ENCODE measurements at regions not wholly inside any gene's neighbourhood (a gene's known extent, or its start where the extent isn't known, plus 50 kb on each side); places are given as distances from the start of the nearest gene placed in this dataset.

DNA sequence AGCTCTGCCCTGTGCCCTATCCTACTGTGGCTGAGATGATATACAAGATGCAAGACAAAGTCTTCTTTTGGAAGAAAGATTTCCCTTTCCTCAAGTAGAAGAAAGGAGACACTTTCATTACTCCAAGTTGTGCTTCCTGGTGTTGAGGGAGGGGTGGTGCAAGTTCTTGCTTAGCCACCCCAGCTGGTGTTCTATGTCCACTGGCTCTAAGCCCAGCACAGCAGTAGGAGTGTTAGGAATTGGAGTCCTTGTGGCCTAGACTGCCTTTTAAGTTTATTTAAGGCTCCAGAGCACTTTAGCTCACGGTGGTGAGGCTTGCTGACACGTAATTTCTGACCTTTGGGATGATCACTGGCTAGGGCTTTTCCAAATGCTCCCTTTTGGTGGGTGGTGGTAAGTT lies 109.7 kb downstream of the KIF2B start:
- Histone ChIP-seq H3K4me3 (replicated peaks in 1 of 3) (no peak overlapping the region), H3K9me3 (no peaks in the 10 kb centered on the region), H3K27ac (no peak overlapping the region), H3K4me1 (no peaks in the 10 kb centered on the region), H3K36me3 (no peaks in the 10 kb centered on the region), H3K27me3 (no peaks in the 10 kb centered on the region)
- intact Hi-C loops (cut with DNase I): no loop called here
- TF ChIP-seq, protein P1, sequence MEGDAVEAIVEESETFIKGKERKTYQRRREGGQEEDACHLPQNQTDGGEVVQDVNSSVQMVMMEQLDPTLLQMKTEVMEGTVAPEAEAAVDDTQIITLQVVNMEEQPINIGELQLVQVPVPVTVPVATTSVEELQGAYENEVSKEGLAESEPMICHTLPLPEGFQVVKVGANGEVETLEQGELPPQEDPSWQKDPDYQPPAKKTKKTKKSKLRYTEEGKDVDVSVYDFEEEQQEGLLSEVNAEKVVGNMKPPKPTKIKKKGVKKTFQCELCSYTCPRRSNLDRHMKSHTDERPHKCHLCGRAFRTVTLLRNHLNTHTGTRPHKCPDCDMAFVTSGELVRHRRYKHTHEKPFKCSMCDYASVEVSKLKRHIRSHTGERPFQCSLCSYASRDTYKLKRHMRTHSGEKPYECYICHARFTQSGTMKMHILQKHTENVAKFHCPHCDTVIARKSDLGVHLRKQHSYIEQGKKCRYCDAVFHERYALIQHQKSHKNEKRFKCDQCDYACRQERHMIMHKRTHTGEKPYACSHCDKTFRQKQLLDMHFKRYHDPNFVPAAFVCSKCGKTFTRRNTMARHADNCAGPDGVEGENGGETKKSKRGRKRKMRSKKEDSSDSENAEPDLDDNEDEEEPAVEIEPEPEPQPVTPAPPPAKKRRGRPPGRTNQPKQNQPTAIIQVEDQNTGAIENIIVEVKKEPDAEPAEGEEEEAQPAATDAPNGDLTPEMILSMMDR (IDR thresholded peaks at IDR 0.05): no peak
- no peak for TF ChIP-seq POLR2A (IDR thresholded peaks at IDR 0.05)
- WGBS, 2 donors: 47 to 60% methylated on average over 2 of the region's 2 CpGs
- DNase-seq: no peak

DNA sequence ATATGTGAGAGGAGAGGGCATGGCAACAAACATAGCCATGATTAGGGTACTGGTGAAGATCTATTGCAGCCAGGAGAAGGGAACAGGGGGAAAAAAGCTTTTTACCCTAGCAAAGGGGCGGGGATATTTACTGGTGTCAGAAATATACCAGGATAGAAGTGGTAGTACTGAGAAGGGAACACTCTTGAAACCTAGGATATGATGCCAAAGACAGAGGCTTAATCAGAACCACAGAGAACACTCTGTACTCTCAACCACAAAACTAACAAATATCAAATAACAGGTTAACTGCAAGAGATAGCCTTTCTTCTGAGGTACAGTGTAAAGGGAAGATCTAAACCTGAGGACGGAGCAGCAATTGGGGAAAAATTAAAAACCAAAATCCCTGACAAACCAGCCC lies 112.2 kb downstream of the KIF2B start:
- H3K4me1 ChIP-seq: no peaks in the 10 kb centered on the region
- no peaks in the 10 kb centered on the region for H3K36me3 ChIP-seq
- DNase-seq: no peak
- no peak overlapping the region for H3K4me3 ChIP-seq (replicated peaks in 1 of 3)
- no peak for TF ChIP-seq POLR2A (IDR thresholded peaks at IDR 0.05)
- TF ChIP-seq, protein P1 (IDR thresholded peaks at IDR 0.05): no peak
- WGBS, 2 donors: 88 to 94% methylated on average over 2 of the region's 2 CpGs
- no peaks in the 10 kb centered on the region for H3K9me3 ChIP-seq
- no peaks in the 10 kb centered on the region for H3K27me3 ChIP-seq
- intact Hi-C loops (cut with DNase I): no loop called here
- H3K27ac ChIP-seq: no peak overlapping the region

DNA sequence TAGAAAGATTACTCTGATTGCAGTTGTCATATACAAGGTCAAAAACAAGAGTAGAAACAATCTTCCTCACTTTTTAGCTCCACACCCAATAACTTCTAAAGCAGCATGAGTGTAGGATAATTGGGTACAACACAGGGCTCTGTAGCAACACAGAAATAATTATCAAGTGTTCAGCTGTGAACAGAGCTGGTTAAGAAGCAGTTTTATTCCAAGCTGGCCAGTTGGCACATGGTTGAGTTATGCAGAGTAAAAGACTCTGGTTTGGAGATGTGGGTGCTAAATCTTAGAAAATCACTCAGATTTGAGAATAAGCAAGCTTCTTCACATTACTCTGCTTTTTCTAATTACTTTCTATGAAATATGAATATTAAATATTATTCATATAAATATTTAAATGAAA lies 118.5 kb downstream of the KIF2B start:
- Histone ChIP-seq H3K9me3 (no peaks in the 10 kb centered on the region), H3K4me1 (no peaks in the 10 kb centered on the region), H3K4me3 (replicated peaks in 1 of 3) (no peak overlapping the region), H3K36me3 (no peaks in the 10 kb centered on the region), H3K27me3 (no peaks in the 10 kb centered on the region), H3K27ac (no peak overlapping the region)
- intact Hi-C loops (cut with DNase I): no loop called here
- TF ChIP-seq, protein P1 (IDR thresholded peaks at IDR 0.05): no peak
- DNase-seq: no peak

DNA sequence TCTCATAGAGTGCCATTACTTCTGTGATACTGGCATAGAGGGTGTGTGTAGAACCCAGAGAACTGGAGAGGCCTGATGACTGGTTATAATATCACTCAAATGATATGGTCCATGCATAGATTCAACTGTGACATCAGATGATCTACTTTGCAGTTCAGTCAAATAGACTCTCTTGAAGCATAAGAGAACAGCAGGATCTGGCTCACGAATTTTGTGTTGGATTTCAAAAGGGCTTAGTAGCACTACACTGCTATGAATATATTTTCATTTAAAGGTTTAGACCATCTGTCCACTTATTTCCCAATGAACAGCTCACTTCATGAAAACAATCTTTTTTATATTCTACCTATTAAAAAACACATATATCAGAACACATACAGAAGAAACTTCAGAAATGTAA lies 119.7 kb downstream of the KIF2B start:
- TF ChIP-seq, protein P1 (IDR thresholded peaks at IDR 0.05): no peak
- no peak for TF ChIP-seq POLR2A (IDR thresholded peaks at IDR 0.05)
- H3K4me3 ChIP-seq (replicated peaks in 1 of 3): no peak overlapping the region
- H3K36me3 ChIP-seq: no peaks in the 10 kb centered on the region
- H3K27me3 ChIP-seq: no peaks in the 10 kb centered on the region
- WGBS, 2 donors: 71 to 82% methylated on average over 1 of the region's 1 CpG
- no peak overlapping the region for H3K27ac ChIP-seq
- DNase-seq: no peak
- H3K9me3 ChIP-seq: no peaks in the 10 kb centered on the region
- intact Hi-C loops (cut with DNase I): no loop called here
- no peaks in the 10 kb centered on the region for H3K4me1 ChIP-seq

DNA sequence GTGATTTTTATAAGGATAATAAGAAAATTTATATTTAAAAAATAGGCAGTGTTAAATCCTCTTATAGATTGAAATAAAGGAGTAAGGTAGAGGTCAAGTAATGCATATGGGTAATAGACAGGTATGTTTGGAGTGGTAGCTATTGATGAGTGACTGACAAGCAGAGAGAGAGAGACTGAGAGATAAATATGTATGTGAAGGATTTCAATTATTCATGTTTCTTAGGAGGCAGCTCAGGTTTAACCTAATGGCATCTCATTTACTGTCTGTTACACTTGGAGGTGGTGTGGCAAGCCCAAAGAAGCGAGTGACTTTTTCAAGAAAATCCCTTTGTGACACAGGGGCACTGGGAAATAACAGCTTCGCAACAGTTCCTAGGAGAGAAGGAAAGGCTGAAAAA lies 120.2 kb downstream of the KIF2B start:
- H3K27me3 ChIP-seq: no peaks in the 10 kb centered on the region
- H3K9me3 ChIP-seq: no peaks in the 10 kb centered on the region
- intact Hi-C loops (cut with DNase I): no loop called here
- no peak overlapping the region for H3K27ac ChIP-seq
- DNase-seq: no peak
- H3K4me1 ChIP-seq: no peaks in the 10 kb centered on the region
- TF ChIP-seq, protein P1 (IDR thresholded peaks at IDR 0.05): no peak
- TF ChIP-seq POLR2A (IDR thresholded peaks at IDR 0.05): no peak
- H3K4me3 ChIP-seq (replicated peaks in 1 of 3): no peak overlapping the region
- H3K36me3 ChIP-seq: no peaks in the 10 kb centered on the region
- 89 to 94% methylated on average over 2 of the region's 2 CpGs for WGBS, 2 donors
